Prostate gland (tissue), 1 donor: ENCODE measurements at regions not wholly inside any gene's neighbourhood (a gene's known extent, or its start where the extent isn't known, plus 50 kb on each side); places are given as distances from the start of the nearest gene placed in this dataset.

ENCODE experiments used
- POLR2A ChIP-seq: fragments of 450-650 bp; IDR thresholded peaks from one replicate; pipeline ENCODE4 v1.6.1; 2016; ENCODE audit warnings: antibody characterized with exemption, mild to moderate bottlenecking
- POLR2AphosphoS5 ChIP-seq: sonication (generic); formaldehyde crosslinking; IDR thresholded peaks from one replicate; pipeline ENCODE4 v1.6.1; 2017; ENCODE audit warnings: antibody characterized with exemption

GRCh38 chr7:84532196-84532595, 337.6 kb upstream of the SEMA3A start:
- TF ChIP-seq POLR2AphosphoS5: no peak
- TF ChIP-seq POLR2A: no peak
